ENCODE measurements at regions not wholly inside any gene's neighbourhood (a gene's known extent, or its start where the extent isn't known, plus 50 kb on each side); places are given as distances from the start of the nearest gene placed in this dataset.

DNA sequence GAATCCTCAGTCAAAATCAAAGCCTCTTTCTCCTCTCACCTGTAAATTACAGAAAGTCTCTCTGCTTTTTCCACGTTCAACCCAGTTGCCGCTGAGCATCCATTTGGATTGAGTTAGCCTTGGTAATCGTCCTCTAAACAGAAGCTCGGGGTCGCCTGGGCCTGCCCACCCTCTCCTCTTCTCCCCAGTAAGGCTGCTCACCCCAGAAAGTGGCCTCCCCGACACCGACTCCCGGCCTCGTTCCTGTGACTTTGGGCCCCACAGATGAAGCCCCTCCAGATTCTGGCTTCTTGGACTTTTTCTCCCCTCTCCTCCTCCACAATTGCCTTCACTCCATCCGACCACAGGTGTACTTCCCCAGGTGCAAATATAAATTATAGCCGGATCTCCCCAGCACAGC, 1500.0 kb downstream of the BRD1 start:
- no peak for DNase-seq (ENCODE audit: low read depth)

DNA sequence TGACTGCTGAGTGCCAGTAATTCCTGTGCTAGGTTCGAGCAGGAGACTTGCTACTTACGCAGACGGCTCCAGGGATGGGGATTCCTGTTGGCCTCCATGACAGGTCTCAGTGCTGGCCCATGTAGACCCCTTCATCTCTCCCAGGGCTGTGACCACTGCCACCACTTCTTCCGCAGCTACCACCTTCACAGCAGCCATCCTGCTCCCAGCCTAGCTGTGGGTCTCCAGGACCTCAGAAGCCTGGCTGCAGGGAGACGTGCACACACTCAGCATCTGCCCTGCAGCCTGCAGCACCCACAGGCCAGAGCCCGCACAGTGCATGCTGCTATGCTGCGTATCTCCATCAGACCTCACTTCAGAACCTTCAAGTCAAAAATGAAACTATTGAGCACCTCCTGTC, 1503.9 kb downstream of the BRD1 start:
- no peak for DNase-seq (ENCODE audit: low read depth)

GRCh38 chr22:48322907-48323306, 1504.8 kb downstream of the BRD1 start:
- DNase-seq (ENCODE audit: low read depth): no peak

- no peak for DNase-seq (ENCODE audit: low read depth)
Observed at GRCh38 chr22:48321986-48322545, 1505.6 kb downstream of the BRD1 start.

GRCh38 chr22:48320683-48321451, 1506.8 kb downstream of the BRD1 start:
- DNase-seq (ENCODE audit: low read depth): no peak

- no peak for DNase-seq (ENCODE audit: low read depth)
Observed at GRCh38 chr22:48320048-48320682, 1507.5 kb downstream of the BRD1 start.

- DNase-seq (ENCODE audit: low read depth): no peak
Observed at GRCh38 chr22:48319321-48320047, 1508.2 kb downstream of the BRD1 start.

- no peak for DNase-seq (ENCODE audit: low read depth)
Observed at GRCh38 chr22:48318575-48319320, 1508.9 kb downstream of the BRD1 start.

DNA sequence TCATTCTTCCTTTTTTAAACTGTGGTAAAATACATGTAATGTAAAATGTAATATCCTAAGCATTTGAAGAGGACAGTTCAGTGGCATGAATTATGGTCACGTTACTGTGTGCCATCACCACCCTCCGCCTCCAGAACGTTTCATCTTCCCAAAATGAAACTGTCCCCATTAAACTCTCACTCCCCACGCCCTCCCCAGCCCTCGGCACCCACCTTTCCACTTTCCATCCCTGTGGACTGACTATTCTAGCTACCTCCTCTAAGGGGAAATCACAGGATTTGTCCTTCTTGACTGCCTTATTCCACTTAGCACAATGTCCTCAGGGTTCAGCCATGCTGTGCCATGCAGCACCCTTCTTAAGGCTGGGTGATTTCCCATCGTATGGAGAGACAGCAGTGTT, 1509.5 kb downstream of the BRD1 start:
- no peak for DNase-seq (ENCODE audit: low read depth)

DNA sequence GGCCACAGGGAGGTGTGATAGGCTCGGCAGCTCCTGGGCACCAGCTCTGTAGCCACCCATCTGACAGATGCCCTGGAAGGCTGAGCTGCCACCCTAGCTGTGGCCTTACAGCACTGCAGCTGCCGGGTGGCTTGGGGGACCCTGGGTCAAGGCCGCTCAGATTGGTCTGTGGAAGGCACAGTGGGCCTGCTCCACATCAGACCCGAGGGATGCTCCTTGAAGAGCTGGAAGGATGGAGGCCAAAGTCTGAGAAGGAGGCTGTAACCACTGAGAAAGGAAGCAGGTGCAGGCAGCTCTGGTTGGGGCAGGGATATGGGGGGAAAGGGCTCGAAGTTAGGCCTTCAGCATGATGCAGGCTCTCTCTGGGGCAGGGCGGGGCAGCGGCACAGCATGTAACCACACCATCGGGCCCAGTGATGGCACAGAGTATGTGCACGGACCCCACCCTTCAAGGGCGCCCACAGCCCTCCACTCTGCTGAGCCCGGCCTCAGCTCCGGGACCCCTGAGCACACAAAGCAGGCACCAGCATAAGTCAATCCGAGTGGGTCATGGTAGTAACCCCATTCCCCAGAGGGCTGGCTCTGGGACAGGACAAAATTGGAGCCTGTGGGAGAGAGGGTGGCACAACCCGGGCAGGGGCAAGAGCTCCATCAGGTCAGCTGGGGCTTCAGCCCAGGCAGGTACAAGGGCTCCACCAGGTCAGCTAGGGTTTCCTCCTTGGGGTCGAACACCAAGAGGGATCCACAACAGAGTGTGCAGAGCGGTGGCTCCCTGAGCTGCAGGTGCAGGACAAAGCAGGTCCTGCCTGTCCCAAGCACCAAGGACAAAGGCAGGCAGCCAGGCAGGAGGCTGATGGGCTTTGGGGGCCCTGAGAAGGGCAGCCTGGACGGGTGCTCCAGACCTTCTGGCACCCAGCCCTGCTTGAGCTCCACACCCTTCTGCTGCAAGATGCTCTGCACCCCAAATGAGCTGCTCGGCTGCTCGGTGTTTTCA, 1511.1 kb downstream of the BRD1 start:
- no peak for DNase-seq (ENCODE audit: low read depth)

DNA sequence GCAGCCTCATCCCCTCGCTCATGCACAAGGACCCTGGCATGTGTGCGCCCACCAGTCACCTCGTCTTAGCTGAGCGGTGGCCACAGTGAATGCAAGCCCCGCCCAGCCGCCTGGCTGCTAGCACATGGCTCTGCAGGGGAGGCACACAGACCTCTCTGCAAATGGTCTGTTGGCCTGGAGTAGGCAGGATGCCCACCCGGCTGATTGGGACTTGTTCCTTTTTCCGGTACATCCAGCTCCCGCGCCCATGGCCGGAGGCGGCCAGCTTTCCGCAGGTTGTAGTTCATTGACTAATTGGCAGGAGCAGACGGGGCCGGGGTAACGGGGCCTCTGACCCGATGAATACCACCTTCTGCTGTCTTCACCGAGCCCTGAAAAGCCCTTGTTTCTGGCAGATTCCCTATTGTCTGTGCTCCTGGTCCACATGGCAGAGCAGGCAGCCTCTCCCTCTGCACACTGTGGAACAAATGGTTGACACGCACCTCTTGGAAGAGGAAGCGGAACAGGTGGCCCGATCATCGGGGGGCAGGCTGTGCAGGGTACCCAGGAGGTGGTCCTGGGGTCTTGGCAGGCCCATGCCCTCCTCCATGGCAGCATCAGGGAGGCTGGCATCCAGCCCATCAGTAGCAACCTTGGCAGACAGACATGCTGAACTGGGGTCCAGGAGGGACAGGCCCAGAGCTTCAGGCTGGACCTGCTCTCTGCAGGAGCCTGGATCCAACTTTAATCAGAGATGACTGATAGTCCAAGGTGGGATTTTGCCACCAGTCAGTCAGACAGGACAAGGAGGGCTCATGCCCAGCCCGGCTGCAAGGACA, 1512.0 kb downstream of the BRD1 start:
- no peak for DNase-seq (ENCODE audit: low read depth)

GRCh38 chr22:48314073-48314472, 1513.6 kb downstream of the BRD1 start:
- no peak for DNase-seq (ENCODE audit: low read depth)

- DNase-seq (ENCODE audit: low read depth): no peak
Observed at GRCh38 chr22:48313175-48313830, 1514.4 kb downstream of the BRD1 start.

DNA sequence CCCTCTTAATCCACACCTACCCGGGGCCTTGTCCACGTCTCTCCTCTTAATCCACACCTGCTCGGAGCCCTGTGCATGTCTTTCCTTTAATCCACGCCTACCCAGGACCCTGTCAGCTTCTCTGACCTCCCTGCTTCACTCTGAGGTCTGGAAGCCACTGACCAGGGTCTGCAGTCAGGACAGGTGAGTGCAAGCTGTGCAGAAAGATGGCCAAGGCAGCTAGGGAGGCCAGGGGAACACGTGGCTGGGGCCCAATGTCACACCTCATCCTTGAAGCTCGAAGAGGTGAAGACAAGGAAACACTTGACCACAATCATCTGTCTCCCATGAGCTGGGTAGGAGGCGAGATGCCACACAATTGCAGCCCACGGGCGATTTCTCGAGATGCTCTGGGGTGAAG, 1516.9 kb downstream of the BRD1 start:
- no peak for DNase-seq (ENCODE audit: low read depth)

DNA sequence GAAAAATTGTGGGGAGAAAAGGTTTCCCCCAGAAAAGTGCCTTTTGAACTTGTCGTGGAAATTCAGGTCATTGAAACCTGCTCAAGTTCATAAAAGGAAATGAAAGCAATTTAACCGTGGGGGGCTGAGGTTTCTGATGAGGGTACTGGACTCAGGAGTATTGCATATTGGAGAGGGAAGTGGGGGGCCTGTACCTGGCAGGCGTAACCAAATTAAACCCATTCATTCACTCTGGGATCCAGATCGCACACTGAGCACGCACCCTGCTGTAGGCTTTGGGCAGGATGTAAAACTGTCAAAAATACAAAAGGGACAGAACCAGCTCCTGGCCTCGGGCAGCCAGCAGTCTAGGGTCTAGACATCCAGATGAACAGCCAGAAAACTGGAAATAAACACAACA, 1517.4 kb downstream of the BRD1 start:
- no peak for DNase-seq (ENCODE audit: low read depth)

- DNase-seq (ENCODE audit: low read depth): no peak
Observed at GRCh38 chr22:48309836-48310235, 1517.8 kb downstream of the BRD1 start.

- DNase-seq (ENCODE audit: low read depth): no peak
Observed at GRCh38 chr22:48309115-48309705, 1518.5 kb downstream of the BRD1 start.

DNA sequence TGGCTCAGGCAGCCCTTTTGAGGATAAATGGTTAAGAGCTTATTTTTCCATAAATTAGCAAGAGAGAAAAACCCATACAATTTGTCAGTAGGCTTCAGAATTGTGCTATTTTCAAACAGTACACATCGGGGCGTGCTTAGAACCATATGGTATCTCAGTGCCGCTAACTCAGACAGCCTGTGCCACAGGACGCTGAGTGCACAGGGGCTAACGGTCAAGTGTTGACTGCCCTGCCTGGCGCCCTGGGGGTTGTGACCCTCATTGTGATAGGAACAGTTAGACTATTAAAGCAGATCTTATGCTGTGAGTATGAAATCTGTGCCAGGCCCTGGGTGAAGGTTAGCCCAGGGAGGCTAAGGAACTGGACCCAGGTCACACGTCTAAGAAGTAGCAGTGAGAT, 1519.7 kb downstream of the BRD1 start:
- DNase-seq (ENCODE audit: low read depth): no peak
